SU-DHL-6 (cell line): ENCODE measurements at regions not wholly inside any gene's neighbourhood (a gene's known extent, or its start where the extent isn't known, plus 50 kb on each side); places are given as distances from the start of the nearest gene placed in this dataset.

Source experiments
- CTCF ChIP-seq: fragments of 200-600 bp; sonication (generic); IDR thresholded peaks from one replicate; pipeline ENCODE4 v1.5.1; 2017; ENCODE audit warnings: antibody characterized with exemption, mild to moderate bottlenecking, low read length, moderate library complexity; ENCODE audit not compliant: insufficient read depth, poor library complexity, severe bottlenecking
- EZH2phosphoT487 ChIP-seq: fragments of 200-600 bp; sonication (generic), shearing (Covaris generic); conservative IDR thresholded peaks from 2 replicates; pipeline ENCODE4 v1.6.1; 2018; ENCODE audit warnings: mild to moderate bottlenecking, antibody characterized with exemption, low read length, moderate library complexity, mixed read lengths

- TF ChIP-seq CTCF (no peak), EZH2phosphoT487 (no peak)
These were observed 609.0 kb upstream of the LMO3 start for GRCh38 chr12:17214929-17215328.
